Osteoblast (primary cell): ENCODE measurements at regions not wholly inside any gene's neighbourhood (a gene's known extent, or its start where the extent isn't known, plus 50 kb on each side); places are given as distances from the start of the nearest gene placed in this dataset.

Experiments
- DNase-seq: peaks from one replicate; pipeline ENCODE4 v3.0.0; 2011; ENCODE audit warnings: low spot score, mixed read lengths; ENCODE audit not compliant: insufficient read length; ENCODE audit errors: missing footprints
- H2AFZ ChIP-seq: 2 replicates; pipeline ENCODE4 v1.6.0; 2011; ENCODE audit warnings: mild to moderate bottlenecking, low read length
- H3K27ac ChIP-seq: 2 replicates; pipeline ENCODE4 v1.5.1; 2011; ENCODE audit warnings: mild to moderate bottlenecking, low read depth, low read length, moderate library complexity
- H3K27me3 ChIP-seq: 2 replicates; pipeline ENCODE4 v1.6.0; 2012; ENCODE audit warnings: mild to moderate bottlenecking, control low read depth, inconsistent platforms, low read length, moderate library complexity; ENCODE audit not compliant: insufficient read depth
- H3K36me3 ChIP-seq: 2 replicates; pipeline ENCODE4 v1.5.1; 2011; ENCODE audit warnings: mild to moderate bottlenecking, low read length, control low read depth, moderate library complexity; ENCODE audit not compliant: insufficient read depth
- H3K4me1 ChIP-seq: 2 replicates; pipeline ENCODE4 v1.5.1; 2011; ENCODE audit warnings: mild to moderate bottlenecking, low read length, control low read depth, moderate library complexity; ENCODE audit not compliant: insufficient read depth
- H3K4me2 ChIP-seq: 2 replicates; pipeline ENCODE4 v1.6.0; 2011; ENCODE audit warnings: mild to moderate bottlenecking, low read length; ENCODE audit not compliant: insufficient read depth
- H3K4me3 ChIP-seq: fragments of 200-600 bp; sonication (generic); 3 replicates; pipeline ENCODE4 v1.5.1; 2012; ENCODE audit warnings: mild to moderate bottlenecking, low read length, inconsistent platforms; ENCODE audit not compliant: insufficient read depth
- H3K79me2 ChIP-seq: 2 replicates; pipeline ENCODE4 v1.6.0; 2012; ENCODE audit warnings: mild to moderate bottlenecking, low read length, control low read depth, inconsistent platforms; ENCODE audit not compliant: insufficient read depth
- H3K9me3 ChIP-seq: 2 replicates; pipeline ENCODE4 v1.5.1; 2011; ENCODE audit warnings: low read depth, low read length, control low read depth
- H4K20me1 ChIP-seq: 2 replicates; pipeline ENCODE4 v1.6.0; 2012; ENCODE audit warnings: mild to moderate bottlenecking, low read length, control low read depth; ENCODE audit not compliant: insufficient read depth
- TF ChIP-seq, protein P1 (sequence below): IDR thresholded peaks from 2 replicates; pipeline ENCODE4 v1.5.1; 2011; ENCODE audit warnings: mild to moderate bottlenecking, low read depth, low read length, moderate library complexity; ENCODE audit errors: extremely low read depth

DNA sequence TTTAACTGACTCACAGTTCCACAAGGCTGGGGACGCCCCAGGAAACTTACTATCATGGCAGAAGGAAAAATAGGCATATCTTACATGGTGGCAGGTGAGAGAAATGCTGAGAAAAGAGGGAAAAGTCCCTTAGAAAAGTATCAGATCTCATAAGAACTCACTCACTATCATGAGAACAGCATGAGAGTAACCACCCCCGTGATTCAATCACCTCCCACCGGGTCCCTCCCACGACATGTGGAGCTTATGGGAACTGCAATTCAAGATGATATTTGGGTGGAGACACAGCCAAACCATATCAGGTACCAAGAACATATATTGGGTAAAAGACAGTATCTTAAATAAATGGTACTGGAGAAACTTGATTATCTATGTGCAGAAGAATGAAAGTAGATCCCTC lies 100.3 kb upstream of the FAR2 start:
- H4K20me1 ChIP-seq = no peaks in the 10 kb centered on the region
- no peaks in the 10 kb centered on the region for H3K36me3 ChIP-seq
- no peaks in the 10 kb centered on the region for H3K9me3 ChIP-seq
- no peaks in the 10 kb centered on the region for H3K27me3 ChIP-seq
- H3K4me3 ChIP-seq = no peak overlapping the region
- no peak overlapping the region for H3K4me2 ChIP-seq
- H2AFZ ChIP-seq = no peak overlapping the region
- TF ChIP-seq, protein P1, sequence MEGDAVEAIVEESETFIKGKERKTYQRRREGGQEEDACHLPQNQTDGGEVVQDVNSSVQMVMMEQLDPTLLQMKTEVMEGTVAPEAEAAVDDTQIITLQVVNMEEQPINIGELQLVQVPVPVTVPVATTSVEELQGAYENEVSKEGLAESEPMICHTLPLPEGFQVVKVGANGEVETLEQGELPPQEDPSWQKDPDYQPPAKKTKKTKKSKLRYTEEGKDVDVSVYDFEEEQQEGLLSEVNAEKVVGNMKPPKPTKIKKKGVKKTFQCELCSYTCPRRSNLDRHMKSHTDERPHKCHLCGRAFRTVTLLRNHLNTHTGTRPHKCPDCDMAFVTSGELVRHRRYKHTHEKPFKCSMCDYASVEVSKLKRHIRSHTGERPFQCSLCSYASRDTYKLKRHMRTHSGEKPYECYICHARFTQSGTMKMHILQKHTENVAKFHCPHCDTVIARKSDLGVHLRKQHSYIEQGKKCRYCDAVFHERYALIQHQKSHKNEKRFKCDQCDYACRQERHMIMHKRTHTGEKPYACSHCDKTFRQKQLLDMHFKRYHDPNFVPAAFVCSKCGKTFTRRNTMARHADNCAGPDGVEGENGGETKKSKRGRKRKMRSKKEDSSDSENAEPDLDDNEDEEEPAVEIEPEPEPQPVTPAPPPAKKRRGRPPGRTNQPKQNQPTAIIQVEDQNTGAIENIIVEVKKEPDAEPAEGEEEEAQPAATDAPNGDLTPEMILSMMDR = no peak
- no peaks in the 10 kb centered on the region for H3K79me2 ChIP-seq
- H3K27ac ChIP-seq = no peak overlapping the region
- H3K4me1 ChIP-seq = peaks cover 3% of the 10 kb centered on the region
- no peak for DNase-seq

DNA sequence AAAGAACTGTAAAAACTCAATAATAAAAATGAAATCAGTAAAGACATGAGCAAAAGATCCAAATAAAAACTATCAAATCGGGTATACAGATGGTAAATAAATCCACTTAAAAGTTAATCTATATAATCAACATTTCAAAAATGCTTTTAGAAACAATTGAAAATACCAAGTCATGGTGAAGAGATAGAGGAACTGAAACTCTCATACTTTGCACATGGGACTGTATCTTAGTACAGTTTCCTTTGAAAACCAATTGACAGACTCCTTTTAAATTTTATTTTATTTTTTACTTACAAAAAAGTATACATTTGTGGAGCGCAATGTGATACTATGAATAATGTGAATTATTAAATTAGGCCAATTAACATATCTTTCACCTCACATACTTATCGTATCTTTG lies 98.6 kb upstream of the FAR2 start:
- Histone ChIP-seq H3K36me3 (no peaks in the 10 kb centered on the region), H3K4me3 (no peak overlapping the region), H3K9me3 (no peaks in the 10 kb centered on the region), H3K4me1 (no peaks in the 10 kb centered on the region), H3K27me3 (no peaks in the 10 kb centered on the region), H3K4me2 (no peak overlapping the region), H3K27ac (no peak overlapping the region), H3K79me2 (no peaks in the 10 kb centered on the region), H4K20me1 (no peaks in the 10 kb centered on the region), H2AFZ (no peak overlapping the region)
- TF ChIP-seq, protein P1 = no peak
- no peak for DNase-seq

DNA sequence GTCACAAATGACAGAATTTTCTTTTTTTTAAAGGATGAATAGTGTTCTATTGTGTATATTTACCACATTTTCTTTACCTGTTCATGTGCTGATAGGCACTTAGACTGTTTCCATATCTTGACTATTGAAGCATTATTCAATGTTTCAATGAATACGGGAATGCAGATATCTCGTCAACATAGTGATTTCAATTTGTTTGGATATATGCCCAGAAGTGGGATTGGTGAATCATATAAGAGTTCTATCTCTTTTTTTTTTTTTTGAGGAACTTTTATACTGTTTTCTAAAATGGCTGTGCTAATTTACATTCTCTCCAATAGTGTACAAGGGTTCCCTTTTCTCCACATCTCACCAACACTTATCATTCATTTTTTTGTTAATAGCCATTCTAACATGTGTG lies 97.9 kb upstream of the FAR2 start:
- Histone ChIP-seq H3K36me3 (no peaks in the 10 kb centered on the region), H3K4me1 (no peaks in the 10 kb centered on the region), H3K4me3 (no peak overlapping the region), H2AFZ (peak overlapping the region; percentile 64), H3K79me2 (no peaks in the 10 kb centered on the region), H3K4me2 (no peak overlapping the region), H3K9me3 (no peaks in the 10 kb centered on the region), H3K27me3 (no peaks in the 10 kb centered on the region), H4K20me1 (no peaks in the 10 kb centered on the region), H3K27ac (no peak overlapping the region)
- DNase-seq = peak; percentile 65
- TF ChIP-seq, protein P1 = no peak

DNA sequence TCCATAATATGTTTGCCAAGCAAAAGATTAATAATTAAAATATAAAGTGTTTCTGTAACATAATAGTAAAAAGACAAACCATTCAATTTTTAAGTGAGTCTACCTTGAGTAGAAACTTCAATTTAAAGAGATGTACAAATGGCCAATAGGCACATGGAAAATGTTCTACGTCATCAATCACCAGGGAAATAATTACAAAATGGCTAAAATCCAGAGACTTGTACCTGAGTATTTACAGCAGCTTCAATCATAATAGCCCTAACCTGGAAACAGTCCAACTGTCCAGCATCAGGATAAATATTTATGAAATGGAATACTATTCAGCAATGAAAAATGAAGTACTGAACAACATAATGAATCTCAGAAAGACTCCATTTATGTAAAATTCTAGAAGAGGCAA lies 95.5 kb upstream of the FAR2 start:
- no peaks in the 10 kb centered on the region for H4K20me1 ChIP-seq
- no peak overlapping the region for H3K27ac ChIP-seq
- no peaks in the 10 kb centered on the region for H3K36me3 ChIP-seq
- TF ChIP-seq, protein P1 = no peak
- no peak overlapping the region for H3K4me2 ChIP-seq
- H3K9me3 ChIP-seq = no peaks in the 10 kb centered on the region
- no peaks in the 10 kb centered on the region for H3K4me1 ChIP-seq
- H2AFZ ChIP-seq = no peak overlapping the region
- H3K79me2 ChIP-seq = no peaks in the 10 kb centered on the region
- no peaks in the 10 kb centered on the region for H3K27me3 ChIP-seq
- no peak overlapping the region for H3K4me3 ChIP-seq
- no peak for DNase-seq
